ENCODE measurements at regions not wholly inside any gene's neighbourhood (a gene's known extent, or its start where the extent isn't known, plus 50 kb on each side); places are given as distances from the start of the nearest gene placed in this dataset.

DNA sequence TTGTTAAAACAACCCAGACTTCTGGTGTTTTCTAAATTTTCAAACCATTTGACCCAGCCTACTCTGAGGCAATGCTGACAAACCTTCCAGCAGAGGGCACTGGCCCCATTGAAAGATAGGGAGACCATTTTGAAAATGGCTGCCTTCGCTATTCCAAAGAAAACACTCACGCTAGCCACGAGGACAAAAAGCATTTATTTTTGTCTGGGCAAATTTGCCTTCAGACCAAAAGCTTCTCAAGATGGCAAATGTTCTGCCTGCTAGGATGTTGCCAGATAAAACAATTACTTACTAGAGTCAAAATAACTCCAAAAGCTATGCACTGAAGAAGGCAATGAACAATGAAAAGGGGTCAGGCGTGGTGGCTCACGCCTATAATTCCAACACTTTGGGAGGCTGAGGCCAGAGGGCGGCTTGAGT is 296.7 kb upstream of the IRX5 start:
- Histone ChIP-seq H3K4me1 (ENCODE audit: low read depth, poor library complexity, severe bottlenecking) (no peaks in the 10 kb centered on the region), H3K9ac (no peak overlapping the region), H3K4me3 (IDR thresholded peaks at IDR 0.05; ENCODE audit: insufficient read depth, low read depth, low read length) (no peak overlapping the region), H2AFZ (ENCODE audit: low read depth) (no peak overlapping the region), H3K27ac (no peak overlapping the region), H3K36me3 (ENCODE audit: insufficient read depth) (no peaks in the 10 kb centered on the region), H3K4me2 (no peak overlapping the region), H4K20me1 (ENCODE audit: insufficient read depth) (no peaks in the 10 kb centered on the region), H3K79me2 (ENCODE audit: insufficient read depth, low read depth) (no peaks in the 10 kb centered on the region), H3K27me3 (ENCODE audit: insufficient read depth, low read depth) (no peaks in the 10 kb centered on the region)
- no peak for TF ChIP-seq CTCF (conservative IDR thresholded peaks at IDR 0.05; ENCODE audit: low read depth, low read length)

- Histone ChIP-seq H3K9ac (no peak overlapping the region), H3K4me2 (no peak overlapping the region), H3K27me3 (ENCODE audit: insufficient read depth, low read depth) (no peaks in the 10 kb centered on the region), H3K36me3 (ENCODE audit: insufficient read depth) (no peaks in the 10 kb centered on the region), H3K27ac (no peak overlapping the region), H2AFZ (ENCODE audit: low read depth) (no peak overlapping the region), H3K4me1 (ENCODE audit: low read depth, poor library complexity, severe bottlenecking) (no peaks in the 10 kb centered on the region), H3K79me2 (ENCODE audit: insufficient read depth, low read depth) (no peaks in the 10 kb centered on the region), H4K20me1 (ENCODE audit: insufficient read depth) (no peaks in the 10 kb centered on the region), H3K4me3 (IDR thresholded peaks at IDR 0.05; ENCODE audit: insufficient read depth, low read depth, low read length) (no peak overlapping the region)
- no peak for TF ChIP-seq CTCF (conservative IDR thresholded peaks at IDR 0.05; ENCODE audit: low read depth, low read length)
Measured at GRCh38 chr16:54632322-54633220, 298.1 kb upstream of the IRX5 start.

- Histone ChIP-seq H3K79me2 (ENCODE audit: insufficient read depth, low read depth) (no peaks in the 10 kb centered on the region), H3K9ac (no peak overlapping the region), H3K4me1 (ENCODE audit: low read depth, poor library complexity, severe bottlenecking) (no peaks in the 10 kb centered on the region), H3K4me2 (no peak overlapping the region), H2AFZ (ENCODE audit: low read depth) (no peak overlapping the region), H4K20me1 (ENCODE audit: insufficient read depth) (no peaks in the 10 kb centered on the region), H3K27ac (no peak overlapping the region), H3K4me3 (IDR thresholded peaks at IDR 0.05; ENCODE audit: insufficient read depth, low read depth, low read length) (no peak overlapping the region), H3K27me3 (ENCODE audit: insufficient read depth, low read depth) (no peaks in the 10 kb centered on the region), H3K36me3 (ENCODE audit: insufficient read depth) (no peaks in the 10 kb centered on the region)
- TF ChIP-seq CTCF (conservative IDR thresholded peaks at IDR 0.05; ENCODE audit: low read depth, low read length), result no peak
Measured at GRCh38 chr16:54631782-54632181, 298.9 kb upstream of the IRX5 start.

DNA sequence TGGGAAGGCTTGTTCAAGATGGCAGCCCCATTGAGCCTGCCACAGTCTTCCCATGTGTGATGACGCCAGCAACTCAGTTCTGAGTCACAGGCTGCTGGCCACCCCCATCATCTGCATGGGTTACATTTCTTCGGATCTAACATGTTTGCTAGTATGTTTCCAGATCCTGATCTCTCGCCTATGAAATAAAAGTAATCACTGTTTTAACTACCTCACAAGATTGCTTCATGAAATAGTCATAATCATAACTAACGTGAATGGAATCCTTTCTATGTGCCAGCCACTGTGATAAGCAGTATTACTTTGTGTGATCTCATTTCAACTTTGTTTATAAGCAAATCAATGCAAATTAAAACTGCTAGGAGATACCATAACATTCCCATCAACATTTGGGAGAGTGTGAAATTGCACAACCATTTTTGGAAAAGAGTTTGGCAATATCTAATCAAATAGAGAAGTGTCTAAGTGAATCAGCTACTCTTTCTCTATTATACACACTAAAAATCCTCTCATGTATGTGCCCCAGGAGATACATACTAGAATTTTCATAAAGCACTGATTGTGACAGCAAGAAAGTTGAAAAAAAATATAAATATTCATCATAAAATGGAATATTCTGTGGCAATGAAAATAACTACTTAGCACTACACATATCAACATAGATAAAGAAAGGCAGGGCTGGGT is 300.2 kb upstream of the IRX5 start:
- no peaks in the 10 kb centered on the region for H4K20me1 ChIP-seq (ENCODE audit: insufficient read depth)
- H3K27ac ChIP-seq, result no peak overlapping the region
- no peak overlapping the region for H2AFZ ChIP-seq (ENCODE audit: low read depth)
- no peaks in the 10 kb centered on the region for H3K4me1 ChIP-seq (ENCODE audit: low read depth, poor library complexity, severe bottlenecking)
- H3K4me3 ChIP-seq (IDR thresholded peaks at IDR 0.05; ENCODE audit: insufficient read depth, low read depth, low read length), result no peak overlapping the region
- H3K36me3 ChIP-seq (ENCODE audit: insufficient read depth), result no peaks in the 10 kb centered on the region
- H3K9ac ChIP-seq, result no peak overlapping the region
- no peaks in the 10 kb centered on the region for H3K27me3 ChIP-seq (ENCODE audit: insufficient read depth, low read depth)
- H3K4me2 ChIP-seq, result no peak overlapping the region
- TF ChIP-seq CTCF (conservative IDR thresholded peaks at IDR 0.05; ENCODE audit: low read depth, low read length), result no peak
- H3K79me2 ChIP-seq (ENCODE audit: insufficient read depth, low read depth), result no peaks in the 10 kb centered on the region
